H9 (cell line): ENCODE measurements at regions not wholly inside any gene's neighbourhood (a gene's known extent, or its start where the extent isn't known, plus 50 kb on each side); places are given as distances from the start of the nearest gene placed in this dataset.

ENCODE experiments used
- DNase-seq: peaks from one replicate; pipeline ENCODE4 v3.0.0-alpha.2; 2017
- H2AFZ ChIP-seq: one replicate; pipeline ENCODE4 v1.6.1; 2013; ENCODE audit warnings: mild to moderate bottlenecking, low read length, control low read depth, moderate library complexity
- H2AK5ac ChIP-seq: 2 replicates; pipeline ENCODE4 v1.6.1; 2013; ENCODE audit warnings: low read length, control low read depth, mixed read lengths; ENCODE audit not compliant: insufficient read length
- H2BK120ac ChIP-seq: one replicate; pipeline ENCODE4 v1.6.1; 2013; ENCODE audit warnings: low read depth, mild to moderate bottlenecking, low read length, control low read depth, inconsistent platforms; ENCODE audit not compliant: poor library complexity, severe bottlenecking
- H2BK12ac ChIP-seq: 2 replicates; pipeline ENCODE4 v1.6.1; 2013; ENCODE audit warnings: low read length, control low read depth, mixed read lengths, low read depth; ENCODE audit not compliant: insufficient read length
- H2BK15ac ChIP-seq: 2 replicates; pipeline ENCODE4 v1.6.1; 2013; ENCODE audit warnings: low read depth, low read length, control low read depth
- H2BK20ac ChIP-seq: one replicate; pipeline ENCODE4 v1.6.1; 2013; ENCODE audit warnings: low read depth, mild to moderate bottlenecking, low read length, control low read depth, inconsistent platforms; ENCODE audit not compliant: poor library complexity, severe bottlenecking
- H2BK5ac ChIP-seq: 2 replicates; pipeline ENCODE4 v1.6.1; 2013; ENCODE audit warnings: low read length, control low read depth, mixed read lengths; ENCODE audit not compliant: insufficient read length
- H3K14ac ChIP-seq: 2 replicates; pipeline ENCODE4 v1.6.1; 2013; ENCODE audit warnings: low read length, control low read depth; ENCODE audit not compliant: insufficient read depth
- H3K18ac ChIP-seq: 2 replicates; pipeline ENCODE4 v1.6.1; 2013; ENCODE audit warnings: low read depth, mild to moderate bottlenecking, mixed read lengths, low read length, control low read depth; ENCODE audit not compliant: insufficient read length
- H3K23ac ChIP-seq: 2 replicates; pipeline ENCODE4 v1.6.1; 2013; ENCODE audit warnings: low read length, control low read depth, mixed read lengths, low read depth; ENCODE audit not compliant: insufficient read length
- H3K23me2 ChIP-seq: 2 replicates; pipeline ENCODE4 v1.6.1; 2013; ENCODE audit warnings: low read depth, mild to moderate bottlenecking, mixed read lengths, low read length, control low read depth; ENCODE audit not compliant: insufficient read length, poor library complexity, severe bottlenecking
- H3K27ac ChIP-seq: 2 replicates; pipeline ENCODE4 v1.5.1; 2013; ENCODE audit warnings: low read length, control low read depth, mixed read lengths, low read depth; ENCODE audit not compliant: insufficient read length
- H3K27me3 ChIP-seq: 2 replicates; pipeline ENCODE4 v1.6.1; 2013; ENCODE audit warnings: low read length, control low read depth, inconsistent platforms; ENCODE audit not compliant: insufficient read depth
- H3K4ac ChIP-seq: 2 replicates; pipeline ENCODE4 v1.6.1; 2013; ENCODE audit warnings: low read depth, mild to moderate bottlenecking, control low read depth, inconsistent platforms, low read length, moderate library complexity
- H3K4me1 ChIP-seq: 2 replicates; pipeline ENCODE4 v1.6.1; 2013; ENCODE audit warnings: low read length, control low read depth, inconsistent platforms; ENCODE audit not compliant: insufficient read depth
- H3K4me2 ChIP-seq: 2 replicates; pipeline ENCODE4 v1.6.1; 2013; ENCODE audit warnings: low read length, control low read depth, mixed read lengths; ENCODE audit not compliant: insufficient read length, insufficient read depth
- H3K56ac ChIP-seq: 2 replicates; pipeline ENCODE4 v1.6.1; 2013; ENCODE audit warnings: low read depth, mild to moderate bottlenecking, mixed read lengths, low read length, control low read depth; ENCODE audit not compliant: insufficient read length
- H3K79me1 ChIP-seq: 2 replicates; pipeline ENCODE4 v1.6.1; 2013; ENCODE audit warnings: low read depth, mild to moderate bottlenecking, moderate library complexity, low read length, control low read depth, inconsistent platforms; ENCODE audit not compliant: insufficient read depth, poor library complexity, severe bottlenecking
- H3K79me2 ChIP-seq: 2 replicates; pipeline ENCODE4 v1.6.1; 2013; ENCODE audit warnings: low read length, control low read depth, inconsistent platforms; ENCODE audit not compliant: insufficient read depth
- H3K9ac ChIP-seq: 2 replicates; pipeline ENCODE4 v1.6.1; 2013; ENCODE audit warnings: low read length, control low read depth, mixed read lengths; ENCODE audit not compliant: insufficient read length; ENCODE audit errors: extremely low read depth
- H3K9me3 ChIP-seq: one replicate; pipeline ENCODE4 v1.6.1; 2013; ENCODE audit warnings: low read depth, low read length, inconsistent platforms; ENCODE audit not compliant: control insufficient read depth
- H3T11ph ChIP-seq: one replicate; pipeline ENCODE4 v1.6.1; 2013; ENCODE audit warnings: mild to moderate bottlenecking, low read length, control low read depth, inconsistent platforms
- H4K20me1 ChIP-seq: one replicate; pipeline ENCODE4 v1.6.1; 2013; ENCODE audit not compliant: control insufficient read depth, insufficient read length, insufficient read depth
- H4K5ac ChIP-seq: 2 replicates; pipeline ENCODE4 v1.6.1; 2013; ENCODE audit warnings: low read depth, mild to moderate bottlenecking, mixed read lengths, low read length, control low read depth; ENCODE audit not compliant: insufficient read length
- H4K8ac ChIP-seq: replicated peaks from 2 replicates; pipeline ENCODE4 v1.6.1; 2013; ENCODE audit warnings: low read length, control low read depth, mixed read lengths, low read depth; ENCODE audit not compliant: insufficient read length
- H4K91ac ChIP-seq: 2 replicates; pipeline ENCODE4 v1.6.1; 2013; ENCODE audit warnings: low read depth, mild to moderate bottlenecking, moderate library complexity, mixed read lengths, low read length, control low read depth; ENCODE audit not compliant: insufficient read length
- H3K27ac Mint-ChIP-seq, 3 experiments: 2 replicates in 2 of 3; 3 replicates in 1 of 3; pipeline ENCODE4 v1.8.0; 2020 to 2021; ENCODE audit warnings: mixed read lengths in 3 of 3, mild to moderate bottlenecking in 1 of 3, moderate library complexity in 1 of 3
- H3K27me3 Mint-ChIP-seq: 2 replicates; pipeline ENCODE4 v1.8.0; 2021; ENCODE audit warnings: low read depth, mild to moderate bottlenecking, moderate library complexity, mixed read lengths
- H3K36me3 Mint-ChIP-seq, 3 experiments: 2 replicates in 2 of 3; 3 replicates in 1 of 3; pipeline ENCODE4 v1.8.0; 2020 to 2021; ENCODE audit warnings: low read depth in 3 of 3, mixed read lengths in 3 of 3; ENCODE audit not compliant: insufficient read depth in 1 of 3
- H3K4me1 Mint-ChIP-seq, 2 experiments: 2 replicates each; pipeline ENCODE4 v1.8.0; 2020; ENCODE audit warnings: mixed read lengths in 2 of 2
- H3K4me3 Mint-ChIP-seq, 2 experiments: 2 replicates in 1 of 2; 3 replicates in 1 of 2; pipeline ENCODE4 v1.8.0; 2020 to 2021; ENCODE audit warnings: mild to moderate bottlenecking in 2 of 2, mixed read lengths in 2 of 2, moderate library complexity in 1 of 2
- H3K9me3 Mint-ChIP-seq, 2 experiments: 2 replicates in 1 of 2; 3 replicates in 1 of 2; pipeline ENCODE4 v1.8.0; 2020; ENCODE audit warnings: mild to moderate bottlenecking in 2 of 2, mixed read lengths in 2 of 2, moderate library complexity in 1 of 2
- CTCF ChIP-seq: fragments of 200-600 bp; sonication (generic); conservative IDR thresholded peaks from 3 replicates; pipeline ENCODE4 v1.8.0; 2021; ENCODE audit warnings: antibody characterized with exemption, mild to moderate bottlenecking
- WGBS: extraction: QIAGEN DNeasy Blood & Tissue Kit; methylation state at CpG from one replicate; pipeline ENCODE4 v1.1.7; 2013; ENCODE audit warnings: missing lambda C conversion rate, low lambda C conversion rate, mixed read lengths; ENCODE audit not compliant: insufficient read length; ENCODE audit errors: extremely low coverage; 5-methylcytosine and 5-hydroxymethylcytosine counted together

DNA sequence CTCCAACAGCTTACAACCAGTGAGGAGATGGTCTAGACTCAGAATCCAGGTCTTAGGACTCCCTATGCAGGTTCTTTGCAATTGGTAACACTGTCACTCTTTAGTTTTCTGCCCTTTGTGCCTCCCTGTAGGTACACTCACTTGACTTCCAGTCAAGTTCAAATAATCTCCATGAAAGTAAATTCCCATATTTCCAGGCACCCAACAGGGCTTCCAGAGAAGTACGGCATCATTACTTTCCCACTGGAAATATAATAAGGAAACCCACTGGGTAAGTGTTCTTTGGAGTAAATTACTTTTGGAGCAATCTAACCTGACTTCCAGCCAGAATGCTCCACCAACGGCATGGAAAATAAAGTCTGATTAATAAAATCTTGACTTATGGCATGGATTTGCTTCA is 338.9 kb downstream of the HNRNPD start:
- Mint-ChIP-seq H3K36me3 (no peaks in the 10 kb centered on the region), H3K27ac (no peak overlapping the region), H3K4me3 (no peak overlapping the region), H3K27me3 (peaks cover 4% of the 10 kb centered on the region; the same call in 1 of the 2 replicates), H3K4me1 (peaks cover 15 to 24% of the 10 kb centered on the region in 2 experiments), H3K9me3 (no peaks in the 10 kb centered on the region)
- Histone ChIP-seq H4K91ac (no peak overlapping the region), H4K20me1 (no peaks in the 10 kb centered on the region), H3K14ac (no peak overlapping the region), H2BK120ac (no peak overlapping the region), H3T11ph (no peak overlapping the region), H3K4ac (no peak overlapping the region), H4K5ac (no peak overlapping the region), H3K4me1 (peaks cover 2% of the 10 kb centered on the region; the same call in 1 of the 2 replicates), H2AFZ (no peak overlapping the region), H4K8ac (no peak overlapping the region), H3K27me3 (no peaks in the 10 kb centered on the region), H3K27ac (no peak overlapping the region), H3K4me2 (no peak overlapping the region), H3K9ac (no peak overlapping the region), H2BK15ac (no peak overlapping the region), H2BK5ac (no peak overlapping the region), H3K23me2 (no peaks in the 10 kb centered on the region), H3K56ac (no peak overlapping the region), H3K9me3 (no peaks in the 10 kb centered on the region), H2BK20ac (no peak overlapping the region), H3K18ac (no peak overlapping the region), H3K79me2 (no peaks in the 10 kb centered on the region), H2BK12ac (no peak overlapping the region), H2AK5ac (no peak overlapping the region), H3K79me1 (no peaks in the 10 kb centered on the region), H3K23ac (no peak overlapping the region)
- TF ChIP-seq CTCF = no peak
- WGBS = no CpG with 5 or more reads among the region's 2 CpGs
- DNase-seq = no peak
